Ovary (tissue), 7 donors: ENCODE measurements at regions not wholly inside any gene's neighbourhood (a gene's known extent, or its start where the extent isn't known, plus 50 kb on each side); places are given as distances from the start of the nearest gene placed in this dataset.

Experiments used
- DNase-seq, 5 donors: peaks; one replicate each; pipeline ENCODE4 v3.0.0-alpha.2; 2019 to 2020
- H3K27ac ChIP-seq, 2 donors: fragments of 200-600 bp; one replicate each; pipeline versions ENCODE4 v1.5.1 to v1.8.0; 2019 to 2022
- H3K27me3 ChIP-seq: fragments of 200-600 bp; one replicate; pipeline ENCODE4 v1.8.0; 2022
- H3K36me3 ChIP-seq: fragments of 200-600 bp; sonication (generic); one replicate; pipeline ENCODE4 v1.5.1; 2019
- H3K4me1 ChIP-seq: one replicate; pipeline ENCODE4 v1.8.1; 2013; ENCODE audit warnings: mild to moderate bottlenecking, moderate library complexity; ENCODE audit not compliant: insufficient read depth
- H3K4me3 ChIP-seq: fragments of 200-600 bp; sonication (generic); one replicate; pipeline ENCODE4 v1.5.1; 2017
- H3K9me3 ChIP-seq, 2 donors: fragments of 200-600 bp in 1 of 2; sonication (generic) in 1 of 2; one replicate each; pipeline versions ENCODE4 v1.5.1 to v1.8.1; 2013 to 2019; ENCODE audit warnings: mild to moderate bottlenecking in 1 of 2, moderate library complexity in 1 of 2
- EP300 ChIP-seq: sonication (generic); formaldehyde crosslinking; IDR thresholded peaks from one replicate; pipeline ENCODE4 v1.6.1; 2017; ENCODE audit warnings: antibody characterized with exemption
- POLR2A ChIP-seq: fragments of 450-650 bp; IDR thresholded peaks from one replicate; pipeline ENCODE4 v1.6.1; 2017; ENCODE audit warnings: antibody characterized with exemption, mild to moderate bottlenecking, moderate library complexity
- WGBS, 3 donors: extraction: QIAGEN DNeasy Blood & Tissue Kit in 1 of 3; methylation state at CpG; one replicate each; pipeline versions ENCODE4 v1.1.5 to v1.1.7; 2013 to 2017; 5-methylcytosine and 5-hydroxymethylcytosine counted together
- intact Hi-C, 4 donors: fragments of 100-400 bp; cut with DNase I; formaldehyde crosslinking; loops; one replicate each; pipeline versions ENCODE4 v1.11.0 to v1.15.1; 2022 to 2023
- TF ChIP-seq, protein P1 (sequence below), 3 donors: fragments of 450-650 bp in 2 of 3; fragments of 200-600 bp in 1 of 3; IDR thresholded peaks; one replicate each; pipeline versions ENCODE4 v1.5.1 to v1.8.0; 2016 to 2022; ENCODE audit warnings: antibody characterized with exemption in 3 of 3, mild to moderate bottlenecking in 1 of 3
- donor health status: DM: no; HTN: no; CAD: no; lungs with moderate emphysema.
- donor health status: DM: no; HTN: no; CAD: no.
- donor health status: Bipolar disorder and iron deficiency.
- donor health status: DM: no; HTN: no; CAD: no.
- donor health status: DM: yes; HTN: yes; CAD: no.

DNA sequence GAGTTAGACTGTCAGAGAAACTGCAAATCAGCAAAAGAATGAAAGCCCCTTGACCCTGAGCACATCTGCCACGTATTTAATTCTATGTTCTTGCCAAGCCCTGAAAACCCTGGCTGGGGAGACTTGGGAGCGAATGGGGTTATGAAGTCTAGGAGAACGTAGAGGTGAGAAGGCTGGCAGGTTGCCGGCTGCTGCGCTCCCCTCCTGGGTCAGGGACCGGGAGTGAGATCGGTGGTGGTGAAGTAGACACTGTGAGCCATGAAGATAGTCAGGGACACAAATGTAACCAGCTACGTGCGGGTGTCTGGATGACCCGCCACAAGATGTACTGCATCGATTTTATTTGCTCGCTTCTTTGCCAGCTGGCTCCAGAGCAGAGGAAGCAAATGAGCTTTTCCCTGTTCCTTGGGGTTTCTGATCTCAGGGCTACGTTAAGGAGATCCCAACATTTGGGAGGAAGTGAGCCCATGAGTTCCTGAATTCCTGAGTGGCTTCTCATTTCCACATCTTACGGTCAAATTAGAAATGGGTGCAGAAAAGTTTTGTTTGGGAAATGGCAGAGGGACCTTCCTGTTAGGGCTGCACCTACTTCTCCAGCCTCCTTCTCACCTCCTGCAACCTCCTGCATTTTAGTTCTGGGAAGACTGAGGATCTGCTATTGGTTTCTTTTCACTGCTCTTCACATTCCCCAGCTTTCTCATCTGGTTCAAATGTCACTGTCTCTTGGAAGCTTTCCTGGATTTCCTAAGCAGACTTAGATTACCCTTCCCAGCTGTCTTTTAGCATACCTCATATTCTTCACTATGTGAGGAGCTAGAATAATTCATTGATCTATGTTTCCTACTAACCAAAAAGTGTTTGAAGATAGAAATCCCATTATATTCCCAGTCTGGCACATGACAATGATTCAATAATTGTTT is 360.6 kb downstream of the ZNF521 start:
- Histone ChIP-seq H3K27me3 (no peaks in the 10 kb centered on the region), H3K36me3 (no peaks in the 10 kb centered on the region), H3K27ac (no peak overlapping the region), H3K9me3 (no peaks in the 10 kb centered on the region), H3K4me1 (no peaks in the 10 kb centered on the region), H3K4me3 (no peak overlapping the region)
- intact Hi-C loops = loop anchor here in 1 of 4 donors (10.0 kb wide), 1 partner anchor 663 kb away; no protein-coding TSS in a partner anchor
- 50 to 69% (median 68%) methylated on average over 14 of the region's 14 CpGs for WGBS, 3 donors
- no peak for DNase-seq
- TF ChIP-seq POLR2A (no peak), EP300 (no peak)
- TF ChIP-seq, protein P1, sequence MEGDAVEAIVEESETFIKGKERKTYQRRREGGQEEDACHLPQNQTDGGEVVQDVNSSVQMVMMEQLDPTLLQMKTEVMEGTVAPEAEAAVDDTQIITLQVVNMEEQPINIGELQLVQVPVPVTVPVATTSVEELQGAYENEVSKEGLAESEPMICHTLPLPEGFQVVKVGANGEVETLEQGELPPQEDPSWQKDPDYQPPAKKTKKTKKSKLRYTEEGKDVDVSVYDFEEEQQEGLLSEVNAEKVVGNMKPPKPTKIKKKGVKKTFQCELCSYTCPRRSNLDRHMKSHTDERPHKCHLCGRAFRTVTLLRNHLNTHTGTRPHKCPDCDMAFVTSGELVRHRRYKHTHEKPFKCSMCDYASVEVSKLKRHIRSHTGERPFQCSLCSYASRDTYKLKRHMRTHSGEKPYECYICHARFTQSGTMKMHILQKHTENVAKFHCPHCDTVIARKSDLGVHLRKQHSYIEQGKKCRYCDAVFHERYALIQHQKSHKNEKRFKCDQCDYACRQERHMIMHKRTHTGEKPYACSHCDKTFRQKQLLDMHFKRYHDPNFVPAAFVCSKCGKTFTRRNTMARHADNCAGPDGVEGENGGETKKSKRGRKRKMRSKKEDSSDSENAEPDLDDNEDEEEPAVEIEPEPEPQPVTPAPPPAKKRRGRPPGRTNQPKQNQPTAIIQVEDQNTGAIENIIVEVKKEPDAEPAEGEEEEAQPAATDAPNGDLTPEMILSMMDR (IDR thresholded peaks at IDR 0.05) = no peak

DNA sequence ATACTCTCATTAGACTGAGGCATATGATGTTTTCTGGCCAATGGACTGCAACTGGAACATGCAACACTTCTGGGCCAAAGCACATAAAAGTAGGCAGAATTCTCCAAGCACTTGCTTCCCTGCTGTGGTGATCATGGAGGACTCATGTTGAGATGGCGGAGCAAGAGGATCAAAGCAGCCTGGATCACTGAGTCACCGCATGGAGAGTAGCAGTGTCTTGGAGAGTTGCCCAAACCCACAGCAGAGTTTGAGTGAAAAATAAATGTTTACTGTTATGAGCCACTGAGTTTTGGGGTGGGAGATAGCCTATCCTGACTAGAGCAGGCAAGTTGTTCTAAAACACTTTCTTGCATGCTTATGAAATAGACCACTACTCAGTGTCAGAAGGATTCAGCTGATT is 359.5 kb downstream of the ZNF521 start:
- H3K9me3 ChIP-seq = no peaks in the 10 kb centered on the region
- H3K4me1 ChIP-seq = no peaks in the 10 kb centered on the region
- H3K4me3 ChIP-seq = no peak overlapping the region
- H3K27ac ChIP-seq = no peak overlapping the region
- H3K27me3 ChIP-seq = no peaks in the 10 kb centered on the region
- WGBS, 3 donors = 93 to 96% (median 94%) methylated on average over 2 of the region's 2 CpGs
- TF ChIP-seq EP300 (no peak), POLR2A (no peak)
- TF ChIP-seq, protein P1 (IDR thresholded peaks at IDR 0.05) = no peak
- intact Hi-C loops = loop anchor here in 1 of 4 donors (10.0 kb wide), 1 partner anchor 662 kb away; no protein-coding TSS in a partner anchor
- DNase-seq = no peak
- H3K36me3 ChIP-seq = no peaks in the 10 kb centered on the region

DNA sequence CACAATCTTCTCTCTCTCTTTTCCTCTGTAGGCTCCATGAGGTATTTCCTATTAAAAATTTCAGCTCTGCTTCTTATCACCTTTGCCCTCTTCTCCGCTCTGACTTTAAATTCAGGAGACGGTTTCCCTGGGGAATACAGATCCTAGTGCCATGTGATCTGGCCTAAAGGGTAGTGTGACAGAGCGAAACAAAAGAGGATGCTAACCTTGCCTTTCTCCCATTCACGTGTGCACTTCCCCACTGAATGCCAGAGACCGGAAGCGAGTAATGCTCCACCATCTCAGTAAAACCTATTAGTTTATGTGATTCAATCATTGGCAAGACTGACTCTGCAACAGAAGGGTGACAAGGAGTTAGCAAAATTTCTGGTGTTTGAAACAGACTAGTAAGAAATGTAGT is 358.3 kb downstream of the ZNF521 start:
- 87 to 92% (median 89%) methylated on average over 6 of the region's 6 CpGs for WGBS, 3 donors
- DNase-seq = no peak
- H3K27ac ChIP-seq = no peak overlapping the region
- no peaks in the 10 kb centered on the region for H3K36me3 ChIP-seq
- intact Hi-C loops = loop anchor here in 1 of 4 donors (10.0 kb wide), 1 partner anchor 661 kb away; no protein-coding TSS in a partner anchor
- H3K4me1 ChIP-seq = no peaks in the 10 kb centered on the region
- H3K27me3 ChIP-seq = no peaks in the 10 kb centered on the region
- no peaks in the 10 kb centered on the region for H3K9me3 ChIP-seq
- TF ChIP-seq EP300 = no peak
- TF ChIP-seq, protein P1 (IDR thresholded peaks at IDR 0.05) = no peak
- no peak for TF ChIP-seq POLR2A
- no peak overlapping the region for H3K4me3 ChIP-seq

DNA sequence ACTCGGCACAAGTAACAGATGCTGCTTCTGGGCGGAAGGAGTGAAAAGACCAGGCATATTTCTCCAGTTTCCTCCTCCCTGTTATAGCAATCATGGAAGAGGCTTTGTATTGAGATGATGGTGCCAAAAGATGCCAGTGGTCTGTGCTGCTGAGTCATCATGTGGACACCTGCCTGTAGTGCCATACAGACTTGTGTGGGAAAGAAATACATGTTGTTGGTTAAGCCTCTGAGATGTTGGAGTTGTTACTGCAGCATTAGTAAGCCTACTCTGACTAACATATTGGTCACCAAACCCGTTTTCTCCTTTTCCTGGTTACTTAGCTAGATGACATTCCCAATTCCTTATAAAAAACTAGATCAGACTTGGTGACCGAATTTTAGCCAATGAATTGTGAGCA is 356.9 kb downstream of the ZNF521 start:
- no peak overlapping the region for H3K4me3 ChIP-seq
- no peak for DNase-seq

More for the DNA sequence above, 356.9 kb downstream of the ZNF521 start:
- H3K4me1 ChIP-seq = no peaks in the 10 kb centered on the region
- no peaks in the 10 kb centered on the region for H3K27me3 ChIP-seq
- H3K36me3 ChIP-seq = no peaks in the 10 kb centered on the region
- intact Hi-C loops = loop anchor here in 1 of 4 donors (10.0 kb wide), 1 partner anchor 660 kb away; no protein-coding TSS in a partner anchor
- no peaks in the 10 kb centered on the region for H3K9me3 ChIP-seq
- no peak overlapping the region for H3K27ac ChIP-seq
- TF ChIP-seq, protein P1 (IDR thresholded peaks at IDR 0.05) = no peak
- no peak for TF ChIP-seq EP300
- no peak for TF ChIP-seq POLR2A
- WGBS, 3 donors = 88 to 94% (median 94%) methylated on average over 4 of the region's 4 CpGs
